ENCODE measurements at regions not wholly inside any gene's neighbourhood (a gene's known extent, or its start where the extent isn't known, plus 50 kb on each side); places are given as distances from the start of the nearest gene placed in this dataset.

GRCh38 chr9:87211669-87212068, 264.4 kb upstream of the GAS1 start:
- DNase-seq, result no peak

GRCh38 chr9:87212605-87213021, 265.3 kb upstream of the GAS1 start:
- DNase-seq, result peak; percentile 62

- no peak for DNase-seq
Observed at GRCh38 chr9:87213948-87214347, 266.6 kb upstream of the GAS1 start.

GRCh38 chr9:87214991-87215390, 267.7 kb upstream of the GAS1 start:
- DNase-seq, result no peak

GRCh38 chr9:87216036-87216435, 268.7 kb upstream of the GAS1 start:
- no peak for DNase-seq

GRCh38 chr9:87216897-87217455, 269.7 kb upstream of the GAS1 start:
- DNase-seq, result peak; percentile 49

GRCh38 chr9:87223392-87224246, 274.0 kb upstream of the DAPK1 start:
- peak; percentile 73 for DNase-seq

GRCh38 chr9:87226896-87227295, 270.8 kb upstream of the DAPK1 start:
- no peak for DNase-seq

GRCh38 chr9:87227456-87227855, 270.2 kb upstream of the DAPK1 start:
- no peak for DNase-seq

- peak; percentile 42 for DNase-seq
Observed at GRCh38 chr9:87229108-87229507, 268.6 kb upstream of the DAPK1 start.

- no peak for DNase-seq
Observed at GRCh38 chr9:87233431-87233830, 264.2 kb upstream of the DAPK1 start.

- peak; percentile 52 for DNase-seq
Observed at GRCh38 chr9:87233899-87234455, 263.7 kb upstream of the DAPK1 start.

GRCh38 chr9:87234854-87235253, 262.8 kb upstream of the DAPK1 start:
- DNase-seq, result no peak

GRCh38 chr9:87236546-87236945, 261.1 kb upstream of the DAPK1 start:
- no peak for DNase-seq

- peak; percentile 55 for DNase-seq
Observed at GRCh38 chr9:87237336-87237735, 260.3 kb upstream of the DAPK1 start.

GRCh38 chr9:87238545-87238944, 259.1 kb upstream of the DAPK1 start:
- peak; percentile 62 for DNase-seq

GRCh38 chr9:87239312-87239711, 258.4 kb upstream of the DAPK1 start:
- DNase-seq, result no peak

GRCh38 chr9:87243602-87244001, 254.1 kb upstream of the DAPK1 start:
- DNase-seq, result no peak

GRCh38 chr9:87245271-87245670, 252.4 kb upstream of the DAPK1 start:
- no peak for DNase-seq

- no peak for DNase-seq
Observed at GRCh38 chr9:87247097-87247496, 250.6 kb upstream of the DAPK1 start.

GRCh38 chr9:87249029-87249428, 248.6 kb upstream of the DAPK1 start:
- DNase-seq, result no peak

GRCh38 chr9:87250205-87250604, 247.5 kb upstream of the DAPK1 start:
- DNase-seq, result no peak

GRCh38 chr9:87255431-87256155, 242.1 kb upstream of the DAPK1 start:
- DNase-seq, result peak; percentile 81

GRCh38 chr9:87256973-87257372, 240.7 kb upstream of the DAPK1 start:
- no peak for DNase-seq
